T-helper 2 cell treated with Interferon-gamma antibody and Interleukin-4, amounts not matched to agents 100 ng/mL and 5 ng/mL, for 36 hours (primary cell): ENCODE measurements at regions not wholly inside any gene's neighbourhood (a gene's known extent, or its start where the extent isn't known, plus 50 kb on each side); places are given as distances from the start of the nearest gene placed in this dataset.

Experiments
- intact Hi-C: fragments of 100-400 bp; cut with micrococcal nuclease; formaldehyde crosslinking; loops from one replicate; pipeline ENCODE4 v1.15.1; 2023

- intact Hi-C loops = no loop called here
Observed at GRCh38 chr2:120586507-120587278, 149.0 kb upstream of the GLI2 start.

GRCh38 chr2:120587279-120587996 lies 148.2 kb upstream of the GLI2 start:
- intact Hi-C loops = no loop called here

GRCh38 chr2:120587997-120588336 lies 147.7 kb upstream of the GLI2 start:
- intact Hi-C loops = no loop called here

GRCh38 chr2:120589771-120590608 lies 145.7 kb upstream of the GLI2 start:
- intact Hi-C loops = no loop called here

GRCh38 chr2:120590841-120591240 lies 144.8 kb upstream of the GLI2 start:
- intact Hi-C loops = no loop called here

- intact Hi-C loops = no loop called here
Observed at GRCh38 chr2:120591572-120591971, 144.1 kb upstream of the GLI2 start.

GRCh38 chr2:120592084-120592483 lies 143.6 kb upstream of the GLI2 start:
- intact Hi-C loops = no loop called here

- intact Hi-C loops = no loop called here
Observed at GRCh38 chr2:120593921-120594686, 141.6 kb upstream of the GLI2 start.

- intact Hi-C loops = no loop called here
Observed at GRCh38 chr2:120594856-120595685, 140.6 kb upstream of the GLI2 start.

- intact Hi-C loops = no loop called here
Observed at GRCh38 chr2:120595739-120596138, 139.9 kb upstream of the GLI2 start.

- intact Hi-C loops = no loop called here
Observed at GRCh38 chr2:120596191-120596811, 139.4 kb upstream of the GLI2 start.

- intact Hi-C loops = no loop called here
Observed at GRCh38 chr2:120596990-120597594, 138.6 kb upstream of the GLI2 start.

GRCh38 chr2:120597595-120598193 lies 138.0 kb upstream of the GLI2 start:
- intact Hi-C loops = no loop called here

- intact Hi-C loops = no loop called here
Observed at GRCh38 chr2:120598416-120598815, 137.3 kb upstream of the GLI2 start.

GRCh38 chr2:120599072-120599471 lies 136.6 kb upstream of the GLI2 start:
- intact Hi-C loops = no loop called here

GRCh38 chr2:120599656-120600055 lies 136.0 kb upstream of the GLI2 start:
- intact Hi-C loops = no loop called here

GRCh38 chr2:120600335-120600734 lies 135.3 kb upstream of the GLI2 start:
- intact Hi-C loops = no loop called here

GRCh38 chr2:120600786-120601185 lies 134.9 kb upstream of the GLI2 start:
- intact Hi-C loops = no loop called here

GRCh38 chr2:120601566-120601965 lies 134.1 kb upstream of the GLI2 start:
- intact Hi-C loops = no loop called here
